ENCODE measurements at regions not wholly inside any gene's neighbourhood (a gene's known extent, or its start where the extent isn't known, plus 50 kb on each side); places are given as distances from the start of the nearest gene placed in this dataset.

DNA sequence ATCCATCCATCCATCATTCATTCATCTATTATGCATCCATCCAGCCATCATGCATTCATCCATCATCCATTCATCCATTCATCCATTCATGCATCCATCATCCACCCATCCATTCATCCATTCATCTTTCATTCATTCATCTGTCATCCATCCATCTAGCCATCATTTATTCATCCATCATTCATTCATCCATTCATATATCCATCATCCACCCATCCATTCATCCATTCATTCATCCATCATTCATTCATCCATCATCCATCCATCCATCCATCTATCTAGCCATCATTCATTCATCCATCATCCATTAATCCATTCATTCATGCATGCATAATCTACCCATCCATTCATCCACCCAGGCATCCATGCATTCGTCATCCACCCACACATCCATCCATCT lies 1450.3 kb downstream of the TBC1D22A start:
- intact Hi-C loops (cut with micrococcal nuclease; ENCODE audit: unreplicated experiment), result no loop called here
- Histone ChIP-seq H3K36me3 (ENCODE audit: control insufficient read depth, insufficient read depth, low read length) (no peaks in the 10 kb centered on the region), H3K27me3 (ENCODE audit: control insufficient read depth, insufficient read depth, low read length) (no peaks in the 10 kb centered on the region; the same call in 1 of the 2 replicates), H3K9me3 (ENCODE audit: control insufficient read depth, insufficient read depth, low read depth, low read length) (no peaks in the 10 kb centered on the region), H3K4me1 (ENCODE audit: control insufficient read depth, insufficient read depth, low read length) (no peaks in the 10 kb centered on the region), H3K4me3 (ENCODE audit: low read depth in 2 of 2, low read length in 2 of 2) (no peak overlapping the region), H3K27ac (ENCODE audit: low read length) (no peak overlapping the region)
- ATAC-seq (no peak), DNase-seq (ENCODE audit: low read depth, low spot score) (no peak)
- TF ChIP-seq POLR2AphosphoS5 (IDR thresholded peaks at IDR 0.05; ENCODE audit: low read depth, low read length), result no peak
- TF ChIP-seq TCF7L2 (IDR thresholded peaks at IDR 0.05; ENCODE audit: low read depth, low read length), result no peak
- in situ Hi-C loops (cut with HindIII; ENCODE audit: low pct_unique_long_range_greater_than_20kb, low sequenced_read_pairs), result no loop called here
- ChIA-PET CTCF (no interaction called here), POLR2A (no interaction called here)
- no TSS peak for BruUV-seq (replicated peaks)

DNA sequence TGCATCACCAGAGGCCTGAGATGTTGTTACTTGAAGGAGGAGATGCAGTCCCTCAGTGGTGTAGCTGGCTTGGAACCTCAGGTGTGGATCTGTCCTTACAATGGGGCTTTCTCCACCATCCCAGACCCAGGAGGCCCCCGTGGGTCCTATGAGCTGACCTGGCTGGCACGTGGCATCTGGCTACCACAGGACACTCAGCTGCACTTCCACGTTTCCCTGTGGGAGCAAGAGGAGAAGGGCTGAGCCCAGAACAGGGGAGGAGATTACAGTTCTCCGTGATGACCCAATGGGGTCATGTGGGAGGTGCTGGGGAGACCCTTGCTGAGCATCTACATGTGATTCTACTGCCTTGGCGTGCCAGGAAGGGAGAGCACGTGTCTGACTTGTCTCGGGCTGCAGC lies 1448.4 kb downstream of the TBC1D22A start:
- Histone ChIP-seq H3K4me3 (ENCODE audit: low read depth in 2 of 2, low read length in 2 of 2) (no peak overlapping the region), H3K36me3 (ENCODE audit: control insufficient read depth, insufficient read depth, low read length) (no peaks in the 10 kb centered on the region), H3K4me1 (ENCODE audit: control insufficient read depth, insufficient read depth, low read length) (no peaks in the 10 kb centered on the region), H3K9me3 (ENCODE audit: control insufficient read depth, insufficient read depth, low read depth, low read length) (no peaks in the 10 kb centered on the region), H3K27me3 (ENCODE audit: control insufficient read depth, insufficient read depth, low read length) (no peaks in the 10 kb centered on the region), H3K27ac (ENCODE audit: low read length) (no peak overlapping the region)
- ATAC-seq (no peak), DNase-seq (ENCODE audit: low read depth, low spot score) (no peak)
- in situ Hi-C loops (cut with HindIII; ENCODE audit: low pct_unique_long_range_greater_than_20kb, low sequenced_read_pairs) (no loop called here), intact Hi-C loops (cut with micrococcal nuclease; ENCODE audit: unreplicated experiment) (no loop called here)
- POLR2A ChIA-PET, result no interaction called here
- CTCF ChIA-PET, result no interaction called here
- TF ChIP-seq, protein P1, sequence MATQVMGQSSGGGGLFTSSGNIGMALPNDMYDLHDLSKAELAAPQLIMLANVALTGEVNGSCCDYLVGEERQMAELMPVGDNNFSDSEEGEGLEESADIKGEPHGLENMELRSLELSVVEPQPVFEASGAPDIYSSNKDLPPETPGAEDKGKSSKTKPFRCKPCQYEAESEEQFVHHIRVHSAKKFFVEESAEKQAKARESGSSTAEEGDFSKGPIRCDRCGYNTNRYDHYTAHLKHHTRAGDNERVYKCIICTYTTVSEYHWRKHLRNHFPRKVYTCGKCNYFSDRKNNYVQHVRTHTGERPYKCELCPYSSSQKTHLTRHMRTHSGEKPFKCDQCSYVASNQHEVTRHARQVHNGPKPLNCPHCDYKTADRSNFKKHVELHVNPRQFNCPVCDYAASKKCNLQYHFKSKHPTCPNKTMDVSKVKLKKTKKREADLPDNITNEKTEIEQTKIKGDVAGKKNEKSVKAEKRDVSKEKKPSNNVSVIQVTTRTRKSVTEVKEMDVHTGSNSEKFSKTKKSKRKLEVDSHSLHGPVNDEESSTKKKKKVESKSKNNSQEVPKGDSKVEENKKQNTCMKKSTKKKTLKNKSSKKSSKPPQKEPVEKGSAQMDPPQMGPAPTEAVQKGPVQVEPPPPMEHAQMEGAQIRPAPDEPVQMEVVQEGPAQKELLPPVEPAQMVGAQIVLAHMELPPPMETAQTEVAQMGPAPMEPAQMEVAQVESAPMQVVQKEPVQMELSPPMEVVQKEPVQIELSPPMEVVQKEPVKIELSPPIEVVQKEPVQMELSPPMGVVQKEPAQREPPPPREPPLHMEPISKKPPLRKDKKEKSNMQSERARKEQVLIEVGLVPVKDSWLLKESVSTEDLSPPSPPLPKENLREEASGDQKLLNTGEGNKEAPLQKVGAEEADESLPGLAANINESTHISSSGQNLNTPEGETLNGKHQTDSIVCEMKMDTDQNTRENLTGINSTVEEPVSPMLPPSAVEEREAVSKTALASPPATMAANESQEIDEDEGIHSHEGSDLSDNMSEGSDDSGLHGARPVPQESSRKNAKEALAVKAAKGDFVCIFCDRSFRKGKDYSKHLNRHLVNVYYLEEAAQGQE (IDR thresholded peaks at IDR 0.05; ENCODE audit: insufficient read depth in 1 of 2, low read depth in 2 of 2, low read length in 1 of 2), result no peak
- TF ChIP-seq POLR2AphosphoS5 (IDR thresholded peaks at IDR 0.05; ENCODE audit: low read depth, low read length) (no peak), SIN3A (IDR thresholded peaks at IDR 0.05; ENCODE audit: borderline replicate concordance, insufficient read depth, low read depth, low read length) (no peak), TCF7L2 (IDR thresholded peaks at IDR 0.05; ENCODE audit: low read depth, low read length) (no peak)
- TF ChIP-seq, protein P2, sequence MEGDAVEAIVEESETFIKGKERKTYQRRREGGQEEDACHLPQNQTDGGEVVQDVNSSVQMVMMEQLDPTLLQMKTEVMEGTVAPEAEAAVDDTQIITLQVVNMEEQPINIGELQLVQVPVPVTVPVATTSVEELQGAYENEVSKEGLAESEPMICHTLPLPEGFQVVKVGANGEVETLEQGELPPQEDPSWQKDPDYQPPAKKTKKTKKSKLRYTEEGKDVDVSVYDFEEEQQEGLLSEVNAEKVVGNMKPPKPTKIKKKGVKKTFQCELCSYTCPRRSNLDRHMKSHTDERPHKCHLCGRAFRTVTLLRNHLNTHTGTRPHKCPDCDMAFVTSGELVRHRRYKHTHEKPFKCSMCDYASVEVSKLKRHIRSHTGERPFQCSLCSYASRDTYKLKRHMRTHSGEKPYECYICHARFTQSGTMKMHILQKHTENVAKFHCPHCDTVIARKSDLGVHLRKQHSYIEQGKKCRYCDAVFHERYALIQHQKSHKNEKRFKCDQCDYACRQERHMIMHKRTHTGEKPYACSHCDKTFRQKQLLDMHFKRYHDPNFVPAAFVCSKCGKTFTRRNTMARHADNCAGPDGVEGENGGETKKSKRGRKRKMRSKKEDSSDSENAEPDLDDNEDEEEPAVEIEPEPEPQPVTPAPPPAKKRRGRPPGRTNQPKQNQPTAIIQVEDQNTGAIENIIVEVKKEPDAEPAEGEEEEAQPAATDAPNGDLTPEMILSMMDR (IDR thresholded peaks at IDR 0.05), result no peak
- no TSS peak for BruUV-seq (replicated peaks)

DNA sequence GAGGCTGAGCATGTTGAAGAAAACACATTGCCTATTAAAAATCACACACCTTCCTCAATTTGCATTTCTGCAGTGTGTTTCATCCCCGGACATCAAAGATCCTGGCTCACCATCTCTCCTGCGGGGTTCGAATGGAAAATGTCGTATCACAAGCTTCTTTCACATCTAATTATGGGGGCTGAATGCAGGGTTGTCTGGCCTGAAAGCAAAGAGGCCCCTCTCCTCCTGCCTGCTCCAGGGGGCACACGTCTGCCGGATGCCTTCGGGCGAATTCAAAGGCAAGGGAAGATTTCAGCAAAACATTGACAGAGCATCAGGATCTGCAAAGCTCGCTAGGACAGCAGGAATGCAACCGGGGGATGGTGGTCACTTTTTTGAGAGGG lies 1447.7 kb downstream of the TBC1D22A start:
- TF ChIP-seq TCF7L2 (IDR thresholded peaks at IDR 0.05; ENCODE audit: low read depth, low read length) (no peak), POLR2AphosphoS5 (IDR thresholded peaks at IDR 0.05; ENCODE audit: low read depth, low read length) (no peak), SIN3A (IDR thresholded peaks at IDR 0.05; ENCODE audit: borderline replicate concordance, insufficient read depth, low read depth, low read length) (no peak)
- TF ChIP-seq, protein P2 (IDR thresholded peaks at IDR 0.05), result no peak
- TF ChIP-seq, protein P1 (IDR thresholded peaks at IDR 0.05; ENCODE audit: insufficient read depth in 1 of 2, low read depth in 2 of 2, low read length in 1 of 2), result no peak
- intact Hi-C loops (cut with micrococcal nuclease; ENCODE audit: unreplicated experiment), result no loop called here
- BruUV-seq (replicated peaks), result no TSS peak
- ATAC-seq, result no peak
- POLR2A ChIA-PET, result no interaction called here
- in situ Hi-C loops (cut with HindIII; ENCODE audit: low pct_unique_long_range_greater_than_20kb, low sequenced_read_pairs), result no loop called here
- Histone ChIP-seq H3K36me3 (ENCODE audit: control insufficient read depth, insufficient read depth, low read length) (no peaks in the 10 kb centered on the region), H3K27ac (ENCODE audit: low read length) (no peak overlapping the region), H3K4me3 (ENCODE audit: low read depth in 2 of 2, low read length in 2 of 2) (no peak overlapping the region), H3K27me3 (ENCODE audit: control insufficient read depth, insufficient read depth, low read length) (no peaks in the 10 kb centered on the region), H3K9me3 (ENCODE audit: control insufficient read depth, insufficient read depth, low read depth, low read length) (no peaks in the 10 kb centered on the region), H3K4me1 (ENCODE audit: control insufficient read depth, insufficient read depth, low read length) (no peaks in the 10 kb centered on the region)
- CTCF ChIA-PET, result no interaction called here
- DNase-seq (ENCODE audit: low read depth, low spot score), result no peak

Data from Panc1 (cell line).